GM23338 (cell line): ENCODE measurements at regions not wholly inside any gene's neighbourhood (a gene's known extent, or its start where the extent isn't known, plus 50 kb on each side); places are given as distances from the start of the nearest gene placed in this dataset.

ENCODE experiments used
- ATAC-seq: fragments of 200-7000 bp; cut with Tn5 transposase; 3 replicates; pipeline ENCODE4 v1.9.1; 2020
- DNase-seq: peaks from one replicate; pipeline ENCODE4 v3.0.0-alpha.2; 2015; ENCODE audit warnings: low spot score
- H2AFZ ChIP-seq: fragments of 200-600 bp; sonication (generic); 2 replicates; pipeline ENCODE4 v1.8.0; 2016; ENCODE audit warnings: antibody characterized with exemption, mild to moderate bottlenecking, moderate library complexity
- H3F3A ChIP-seq: fragments of 200-600 bp; sonication (generic); replicated peaks from 2 replicates; pipeline ENCODE4 v1.8.0; 2017; ENCODE audit warnings: antibody characterized with exemption, mixed run types, low read depth
- H3K27ac ChIP-seq: fragments of 200-600 bp; sonication (generic); 2 replicates; pipeline ENCODE4 v1.6.1; 2016; ENCODE audit warnings: low read depth
- H3K27me3 ChIP-seq: fragments of 200-600 bp; sonication (generic); 2 replicates; pipeline ENCODE4 v1.8.0; 2016; ENCODE audit warnings: mild to moderate bottlenecking, mixed run types, moderate library complexity; ENCODE audit not compliant: insufficient read depth
- H3K36me3 ChIP-seq: fragments of 200-600 bp; sonication (generic); 2 replicates; pipeline ENCODE4 v1.8.0; 2016; ENCODE audit warnings: mild to moderate bottlenecking; ENCODE audit not compliant: insufficient read depth
- H3K4me1 ChIP-seq: fragments of 200-600 bp; sonication (generic); 2 replicates; pipeline ENCODE4 v1.8.0; 2016; ENCODE audit warnings: mild to moderate bottlenecking, moderate library complexity; ENCODE audit not compliant: insufficient read depth
- H3K4me2 ChIP-seq: fragments of 200-600 bp; sonication (generic); 2 replicates; pipeline ENCODE4 v1.7.1; 2017; ENCODE audit warnings: mixed run types
- H3K4me3 ChIP-seq: fragments of 200-600 bp; sonication (generic); 2 replicates; pipeline ENCODE4 v1.6.1; 2016; ENCODE audit warnings: mixed run types
- H3K79me2 ChIP-seq: fragments of 200-600 bp; sonication (generic); replicated peaks from 2 replicates; pipeline ENCODE4 v1.8.0; 2017; ENCODE audit warnings: mild to moderate bottlenecking; ENCODE audit not compliant: insufficient read depth
- H3K9me2 ChIP-seq: fragments of 200-600 bp; sonication (generic); 2 replicates; pipeline ENCODE4 v1.8.0; 2017; ENCODE audit not compliant: insufficient read depth
- H4K20me1 ChIP-seq: fragments of 200-600 bp; sonication (generic); replicated peaks from 2 replicates; pipeline ENCODE4 v1.8.0; 2017; ENCODE audit warnings: mild to moderate bottlenecking; ENCODE audit not compliant: insufficient read depth
- H3K27ac Mint-ChIP-seq: 2 replicates; pipeline ENCODE4 v1.8.0; 2020; ENCODE audit warnings: inconsistent platforms, mild to moderate bottlenecking, moderate library complexity, mixed read lengths
- H3K27me3 Mint-ChIP-seq: 3 replicates; pipeline ENCODE4 v1.8.0; 2022; ENCODE audit warnings: low read depth, mild to moderate bottlenecking, moderate library complexity, mixed read lengths, inconsistent platforms; ENCODE audit not compliant: insufficient read depth, poor library complexity
- H3K36me3 Mint-ChIP-seq: 3 replicates; pipeline ENCODE4 v1.8.0; 2021; ENCODE audit warnings: low read depth, mild to moderate bottlenecking, inconsistent platforms, moderate library complexity, mixed read lengths
- H3K4me1 Mint-ChIP-seq: 3 replicates; pipeline ENCODE4 v1.8.0; 2020; ENCODE audit warnings: mild to moderate bottlenecking, inconsistent platforms, mixed read lengths
- H3K4me3 Mint-ChIP-seq: 3 replicates; pipeline ENCODE4 v1.8.0; 2021; ENCODE audit warnings: moderate library complexity, mild to moderate bottlenecking, inconsistent platforms, mixed read lengths
- H3K9me3 Mint-ChIP-seq: 3 replicates; pipeline ENCODE4 v1.8.0; 2020; ENCODE audit warnings: moderate library complexity, mild to moderate bottlenecking, inconsistent platforms, mixed read lengths
- CTCF ChIP-seq, 2 experiments: fragments of 200-600 bp in 1 of 2; sonication (generic) in 1 of 2; conservative IDR thresholded peaks; 2 replicates each; pipeline versions ENCODE4 v1.5.1 to v1.6.1; 2016 to 2017; ENCODE audit warnings: antibody characterized with exemption in 2 of 2, low read depth in 2 of 2, mild to moderate bottlenecking in 2 of 2, moderate library complexity in 1 of 2
- ETS1 ChIP-seq: IDR thresholded peaks from 2 replicates; pipeline ENCODE4 v1.6.1; 2016; ENCODE audit warnings: antibody characterized with exemption
- EZH2 ChIP-seq: fragments of 200-600 bp; sonication (generic); IDR thresholded peaks from one replicate; pipeline ENCODE4 v1.8.0; 2017; ENCODE audit warnings: antibody characterized with exemption, mild to moderate bottlenecking, low read depth; ENCODE audit not compliant: unreplicated experiment
- EZH2phosphoT487 ChIP-seq: fragments of 200-600 bp; sonication (generic); IDR thresholded peaks from one replicate; pipeline ENCODE4 v1.8.1; 2018; ENCODE audit warnings: antibody characterized with exemption; ENCODE audit not compliant: unreplicated experiment
- JUNB ChIP-seq: IDR thresholded peaks from one replicate; pipeline ENCODE4 v1.6.1; 2016; ENCODE audit warnings: antibody characterized with exemption; ENCODE audit not compliant: unreplicated experiment
- NANOG ChIP-seq: IDR thresholded peaks from 2 replicates; pipeline ENCODE4 v1.6.1; 2016; ENCODE audit warnings: antibody characterized with exemption, borderline replicate concordance
- POLR2AphosphoS5 ChIP-seq: IDR thresholded peaks from 2 replicates; pipeline ENCODE4 v1.6.1; 2016; ENCODE audit warnings: antibody characterized with exemption, low read depth
- REST ChIP-seq: IDR thresholded peaks from one replicate; pipeline ENCODE4 v1.6.1; 2018; ENCODE audit warnings: antibody characterized with exemption; ENCODE audit not compliant: unreplicated experiment
- STAT1 ChIP-seq: IDR thresholded peaks from one replicate; pipeline ENCODE4 v1.6.1; 2016; ENCODE audit warnings: antibody characterized with exemption; ENCODE audit not compliant: unreplicated experiment
- ZNF114 ChIP-seq: fragments of 250-450 bp; sonication (Bioruptor Pico); IDR thresholded peaks from 2 replicates; pipeline ENCODE4 v1.5.0; 2020; ENCODE audit warnings: mild to moderate bottlenecking, moderate library complexity
- ZNF331 ChIP-seq: fragments of 250-450 bp; sonication (Bioruptor Pico); IDR thresholded peaks from 2 replicates; pipeline ENCODE4 v1.5.0; 2020; ENCODE audit warnings: low read depth, mild to moderate bottlenecking, moderate library complexity
- ZNF462 ChIP-seq: fragments of 250-450 bp; sonication (Bioruptor Pico); IDR thresholded peaks from 2 replicates; pipeline ENCODE4 v1.5.0; 2020; ENCODE audit warnings: mild to moderate bottlenecking, moderate library complexity

- peak; percentile 49 for DNase-seq
- no peak overlapping the region for H2AFZ ChIP-seq
- TF ChIP-seq JUNB (no peak), ZNF114 (no peak), CTCF (conservative IDR thresholded peaks at IDR 0.05; ENCODE audit: low read depth in 2 of 2) (no peak), ETS1 (no peak), ZNF331 (CRISPR knock-in tag) (no peak), EZH2 (no peak), POLR2AphosphoS5 (no peak), REST (no peak), EZH2phosphoT487 (no peak), NANOG (no peak), STAT1 (no peak), ZNF462 (CRISPR knock-in tag) (no peak)
- Mint-ChIP-seq H3K4me3 (no peak overlapping the region), H3K9me3 (peaks cover 76% of the 10 kb centered on the region), H3K27ac (no peak overlapping the region), H3K36me3 (peaks cover 49% of the 10 kb centered on the region), H3K4me1 (no peaks in the 10 kb centered on the region), H3K27me3 (peaks cover 16% of the 10 kb centered on the region)
- no peaks in the 10 kb centered on the region; the same call in 1 of the 2 replicates for H3K36me3 ChIP-seq
- no peaks in the 10 kb centered on the region for H3K9me2 ChIP-seq
- H3K4me2 ChIP-seq: no peak overlapping the region
- no peak for ATAC-seq
- H3K27me3 ChIP-seq: no peaks in the 10 kb centered on the region
- no peaks in the 10 kb centered on the region for H3F3A ChIP-seq
- H3K27ac ChIP-seq: no peak overlapping the region
- no peaks in the 10 kb centered on the region for H4K20me1 ChIP-seq
- no peak overlapping the region for H3K4me3 ChIP-seq
- H3K79me2 ChIP-seq: no peaks in the 10 kb centered on the region
- H3K4me1 ChIP-seq: no peaks in the 10 kb centered on the region
Observed at GRCh38 chr10:131777162-131777561, 123.6 kb upstream of the PPP2R2D start.
